Progenitor cell of endocrine pancreas (in vitro differentiated cells): ENCODE measurements at regions not wholly inside any gene's neighbourhood (a gene's known extent, or its start where the extent isn't known, plus 50 kb on each side); places are given as distances from the start of the nearest gene placed in this dataset.
A peak's percentile ranks its signal among the peaks of the same experiment; 100 is the strongest.

Source experiments
- DNase-seq: peaks from one replicate; pipeline ENCODE4 v3.0.0; 2021; ENCODE audit warnings: low spot score; ENCODE audit not compliant: unreplicated experiment
- H3K27ac Mint-ChIP-seq: 2 replicates; pipeline ENCODE4 v1.8.0; 2021; ENCODE audit warnings: mild to moderate bottlenecking, moderate library complexity, mixed read lengths
- H3K27me3 Mint-ChIP-seq: 2 replicates; pipeline ENCODE4 v1.8.0; 2021; ENCODE audit warnings: mixed read lengths
- H3K36me3 Mint-ChIP-seq: 2 replicates; pipeline ENCODE4 v1.8.0; 2022; ENCODE audit warnings: mixed read lengths; ENCODE audit not compliant: insufficient read depth
- H3K4me1 Mint-ChIP-seq: 2 replicates; pipeline ENCODE4 v1.8.0; 2021; ENCODE audit warnings: low read depth, mixed read lengths
- H3K4me3 Mint-ChIP-seq: 2 replicates; pipeline ENCODE4 v1.8.0; 2021; ENCODE audit warnings: low read depth, mild to moderate bottlenecking, moderate library complexity, mixed read lengths
- H3K9me3 Mint-ChIP-seq: 2 replicates; pipeline ENCODE4 v1.8.0; 2021; ENCODE audit warnings: low read depth, mixed read lengths
- TF ChIP-seq, protein P1 (sequence below): fragments of 200-600 bp; sonication (generic); IDR thresholded peaks from one replicate; pipeline ENCODE4 v1.5.0; 2021; ENCODE audit warnings: antibody characterized with exemption, mild to moderate bottlenecking; ENCODE audit not compliant: unreplicated experiment

- H3K36me3 Mint-ChIP-seq: no peaks in the 10 kb centered on the region
- TF ChIP-seq, protein P1, sequence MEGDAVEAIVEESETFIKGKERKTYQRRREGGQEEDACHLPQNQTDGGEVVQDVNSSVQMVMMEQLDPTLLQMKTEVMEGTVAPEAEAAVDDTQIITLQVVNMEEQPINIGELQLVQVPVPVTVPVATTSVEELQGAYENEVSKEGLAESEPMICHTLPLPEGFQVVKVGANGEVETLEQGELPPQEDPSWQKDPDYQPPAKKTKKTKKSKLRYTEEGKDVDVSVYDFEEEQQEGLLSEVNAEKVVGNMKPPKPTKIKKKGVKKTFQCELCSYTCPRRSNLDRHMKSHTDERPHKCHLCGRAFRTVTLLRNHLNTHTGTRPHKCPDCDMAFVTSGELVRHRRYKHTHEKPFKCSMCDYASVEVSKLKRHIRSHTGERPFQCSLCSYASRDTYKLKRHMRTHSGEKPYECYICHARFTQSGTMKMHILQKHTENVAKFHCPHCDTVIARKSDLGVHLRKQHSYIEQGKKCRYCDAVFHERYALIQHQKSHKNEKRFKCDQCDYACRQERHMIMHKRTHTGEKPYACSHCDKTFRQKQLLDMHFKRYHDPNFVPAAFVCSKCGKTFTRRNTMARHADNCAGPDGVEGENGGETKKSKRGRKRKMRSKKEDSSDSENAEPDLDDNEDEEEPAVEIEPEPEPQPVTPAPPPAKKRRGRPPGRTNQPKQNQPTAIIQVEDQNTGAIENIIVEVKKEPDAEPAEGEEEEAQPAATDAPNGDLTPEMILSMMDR: no peak
- H3K4me1 Mint-ChIP-seq: peaks cover 4% of the 10 kb centered on the region
- H3K27ac Mint-ChIP-seq: no peak overlapping the region
- H3K4me3 Mint-ChIP-seq: no peak overlapping the region
- DNase-seq: no peak
- peaks cover 3% of the 10 kb centered on the region for H3K9me3 Mint-ChIP-seq
- no peaks in the 10 kb centered on the region for H3K27me3 Mint-ChIP-seq
These were observed 289.5 kb downstream of the SMARCA1 start for GRCh38 chrX:129233786-129234185.

GRCh38 chrX:129230850-129231512 is 292.3 kb downstream of the SMARCA1 start:
- H3K4me1 Mint-ChIP-seq: peaks cover 6% of the 10 kb centered on the region
- no peaks in the 10 kb centered on the region for H3K36me3 Mint-ChIP-seq
- H3K27me3 Mint-ChIP-seq: no peaks in the 10 kb centered on the region
- H3K4me3 Mint-ChIP-seq: no peak overlapping the region
- H3K27ac Mint-ChIP-seq: peak overlapping the region; percentile 34
- TF ChIP-seq, protein P1: no peak
- no peaks in the 10 kb centered on the region for H3K9me3 Mint-ChIP-seq
- DNase-seq: no peak

DNA sequence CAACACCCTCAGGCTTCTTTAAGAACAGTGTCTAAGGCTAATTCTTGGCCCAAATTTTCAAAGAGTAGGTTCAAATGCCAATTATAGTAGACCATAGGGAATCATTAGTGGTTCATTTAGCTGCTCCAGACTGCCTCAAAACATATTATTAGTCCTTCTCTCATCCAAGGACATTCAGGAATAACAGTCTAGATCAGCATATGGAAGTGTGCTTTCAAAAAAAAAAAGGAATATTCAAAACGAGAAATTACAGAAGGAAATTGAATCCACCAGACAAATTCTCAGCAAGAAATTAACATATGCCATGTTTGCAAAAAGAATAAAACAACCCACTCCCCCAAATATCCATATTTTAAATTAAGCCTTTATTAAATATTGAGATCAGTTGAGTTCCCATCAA is 293.1 kb downstream of the SMARCA1 start:
- TF ChIP-seq, protein P1: no peak
- no peaks in the 10 kb centered on the region for H3K36me3 Mint-ChIP-seq
- peaks cover 6% of the 10 kb centered on the region for H3K4me1 Mint-ChIP-seq
- no peak for DNase-seq
- no peaks in the 10 kb centered on the region for H3K27me3 Mint-ChIP-seq
- H3K4me3 Mint-ChIP-seq: no peak overlapping the region
- H3K27ac Mint-ChIP-seq: no peak overlapping the region
- no peaks in the 10 kb centered on the region for H3K9me3 Mint-ChIP-seq

GRCh38 chrX:129227366-129227765 is 295.9 kb downstream of the SMARCA1 start:
- TF ChIP-seq, protein P1: no peak
- H3K36me3 Mint-ChIP-seq: no peaks in the 10 kb centered on the region
- H3K4me3 Mint-ChIP-seq: no peak overlapping the region
- H3K9me3 Mint-ChIP-seq: no peaks in the 10 kb centered on the region
- peaks cover 6% of the 10 kb centered on the region for H3K4me1 Mint-ChIP-seq
- DNase-seq: no peak
- H3K27me3 Mint-ChIP-seq: no peaks in the 10 kb centered on the region
- H3K27ac Mint-ChIP-seq: no peak overlapping the region

- no peak for DNase-seq
- Mint-ChIP-seq H3K4me3 (no peak overlapping the region), H3K27me3 (peaks cover 13% of the 10 kb centered on the region), H3K4me1 (peaks cover 20% of the 10 kb centered on the region), H3K36me3 (peaks cover 4% of the 10 kb centered on the region), H3K27ac (no peak overlapping the region), H3K9me3 (no peaks in the 10 kb centered on the region)
- TF ChIP-seq, protein P1: no peak
These were observed 329.9 kb downstream of the SMARCA1 start for GRCh38 chrX:129193357-129193756.
